ENCODE measurements at regions not wholly inside any gene's neighbourhood (a gene's known extent, or its start where the extent isn't known, plus 50 kb on each side); places are given as distances from the start of the nearest gene placed in this dataset.

DNA sequence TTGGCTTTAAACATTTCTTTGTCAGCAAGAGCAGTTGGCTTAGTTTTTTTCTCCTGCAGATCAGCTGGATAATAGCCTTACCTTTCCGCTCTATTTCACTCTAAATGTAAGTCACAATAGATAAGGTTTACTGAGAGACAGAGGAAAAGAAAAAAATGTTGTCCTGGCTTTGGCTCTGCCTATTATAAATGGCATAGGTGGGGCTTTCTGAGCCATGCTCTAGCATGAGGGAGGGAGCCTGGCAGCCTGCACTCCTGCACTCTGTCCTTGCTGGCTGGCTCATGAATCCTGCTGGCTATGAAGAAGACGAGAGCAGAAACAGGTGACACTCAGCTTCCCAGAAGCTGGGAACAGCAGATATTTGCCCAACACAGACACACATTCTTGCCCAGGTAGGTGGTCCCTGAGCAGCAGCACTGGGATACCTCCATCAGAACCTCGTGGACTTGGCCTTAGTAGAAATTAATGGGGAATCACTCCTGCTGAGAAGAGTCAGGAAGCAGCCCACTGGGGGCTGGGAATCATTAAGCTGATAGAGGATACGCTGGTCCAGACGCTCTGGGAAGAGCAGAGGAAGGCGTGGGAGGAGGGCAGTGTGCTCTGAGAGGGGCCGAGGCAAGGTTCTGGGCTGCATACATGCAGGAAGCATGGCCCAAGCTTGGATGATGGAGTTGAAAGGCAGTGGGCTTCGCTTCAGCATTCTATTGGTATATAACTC lies 514.4 kb upstream of the HS6ST1 start:
- no peak overlapping the region for H3K4me3 Mint-ChIP-seq
- DNase-seq: no peak

DNA sequence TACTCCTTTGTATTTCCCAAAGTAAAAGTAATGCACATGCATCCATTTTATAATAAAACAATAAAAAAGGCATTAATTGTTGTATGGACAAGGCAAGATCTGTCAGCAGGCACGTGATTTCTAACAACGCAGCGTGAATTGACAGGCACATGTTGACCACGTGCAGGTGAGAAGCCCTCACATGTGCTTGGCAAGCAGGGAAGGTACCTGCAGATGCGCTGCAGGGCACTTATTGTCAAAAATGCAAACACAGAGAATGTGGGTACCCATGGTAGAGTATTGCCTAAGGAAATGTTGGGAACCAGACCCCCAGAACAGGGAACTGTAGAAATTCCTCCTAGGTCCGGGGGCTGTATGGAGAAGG lies 515.0 kb upstream of the HS6ST1 start:
- Mint-ChIP-seq H3K36me3 (ENCODE audit: insufficient read depth) (no peaks in the 10 kb centered on the region), H3K9me3 (no peaks in the 10 kb centered on the region), H3K27me3 (ENCODE audit: low read depth) (peaks cover 1% of the 10 kb centered on the region), H3K4me3 (no peak overlapping the region), H3K4me1 (ENCODE audit: low read depth) (no peaks in the 10 kb centered on the region)
- ATAC-seq (no peak), DNase-seq (no peak)

More for the DNA sequence above, 514.4 kb upstream of the HS6ST1 start:
- H3K9me3 Mint-ChIP-seq: no peaks in the 10 kb centered on the region
- peaks cover 1% of the 10 kb centered on the region for H3K27me3 Mint-ChIP-seq (ENCODE audit: low read depth)
- H3K36me3 Mint-ChIP-seq (ENCODE audit: insufficient read depth): no peaks in the 10 kb centered on the region
- no peaks in the 10 kb centered on the region for H3K4me1 Mint-ChIP-seq (ENCODE audit: low read depth)
- ATAC-seq: no peak

DNA sequence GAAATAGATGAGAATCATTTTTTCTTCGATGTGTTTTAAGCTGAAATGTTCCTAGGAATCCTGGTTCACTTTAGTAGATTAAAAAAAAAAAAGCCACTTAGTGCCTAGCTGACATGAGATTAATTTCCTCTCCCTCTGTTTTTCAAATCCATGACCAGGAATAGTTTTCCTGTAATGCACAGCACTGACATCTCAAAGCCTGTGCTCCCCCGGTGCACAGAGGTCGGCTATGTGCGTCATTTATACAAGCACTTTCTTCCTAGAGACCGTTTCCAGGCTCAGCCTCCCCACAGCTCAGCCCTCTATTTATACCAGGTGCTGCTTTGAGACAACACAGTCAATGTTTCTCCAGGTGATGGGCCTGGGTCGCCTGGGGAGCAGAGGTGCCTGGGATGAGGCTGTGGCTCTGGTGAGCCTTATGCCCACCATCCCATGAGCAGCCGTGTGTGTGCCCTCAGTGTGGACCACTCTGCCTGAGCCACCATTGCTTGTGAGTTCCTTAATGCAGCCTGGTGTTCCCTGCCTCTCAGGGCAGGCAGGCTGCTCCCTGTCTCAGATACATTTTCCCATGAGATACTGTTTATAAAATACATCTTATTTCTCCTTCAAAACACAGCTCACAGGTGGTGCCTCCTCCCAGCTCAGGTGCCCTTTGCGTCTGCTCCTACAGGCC lies 515.7 kb upstream of the HS6ST1 start:
- H3K36me3 Mint-ChIP-seq (ENCODE audit: insufficient read depth): no peaks in the 10 kb centered on the region
- DNase-seq (no peak), ATAC-seq (no peak)
- H3K4me3 Mint-ChIP-seq: no peak overlapping the region
- H3K27me3 Mint-ChIP-seq (ENCODE audit: low read depth): peaks cover 1% of the 10 kb centered on the region
- H3K4me1 Mint-ChIP-seq (ENCODE audit: low read depth): no peaks in the 10 kb centered on the region
- H3K9me3 Mint-ChIP-seq: no peaks in the 10 kb centered on the region

DNA sequence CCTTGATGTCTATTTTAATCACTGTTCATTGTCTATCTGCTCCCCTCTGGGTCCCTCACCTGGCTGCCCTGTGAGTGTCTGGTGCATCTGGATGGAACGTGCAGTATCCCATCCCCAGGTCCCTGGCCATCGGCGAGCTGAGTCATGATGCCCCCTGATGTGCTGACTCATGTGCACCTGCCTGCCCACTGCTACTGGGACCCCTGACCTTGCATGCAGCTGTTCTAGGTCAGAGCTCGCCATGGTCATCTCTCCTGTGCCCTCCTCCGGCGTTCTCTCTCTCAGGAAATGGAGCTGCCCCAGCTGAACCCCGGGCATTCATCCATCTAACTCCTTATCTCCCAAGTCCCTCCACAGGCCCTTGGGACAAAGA lies 516.2 kb upstream of the HS6ST1 start:
- Mint-ChIP-seq H3K9me3 (no peaks in the 10 kb centered on the region), H3K4me3 (no peak overlapping the region), H3K4me1 (ENCODE audit: low read depth) (no peaks in the 10 kb centered on the region), H3K27me3 (ENCODE audit: low read depth) (peaks cover 1% of the 10 kb centered on the region), H3K36me3 (ENCODE audit: insufficient read depth) (no peaks in the 10 kb centered on the region)
- no peak for ATAC-seq
- DNase-seq: no peak

DNA sequence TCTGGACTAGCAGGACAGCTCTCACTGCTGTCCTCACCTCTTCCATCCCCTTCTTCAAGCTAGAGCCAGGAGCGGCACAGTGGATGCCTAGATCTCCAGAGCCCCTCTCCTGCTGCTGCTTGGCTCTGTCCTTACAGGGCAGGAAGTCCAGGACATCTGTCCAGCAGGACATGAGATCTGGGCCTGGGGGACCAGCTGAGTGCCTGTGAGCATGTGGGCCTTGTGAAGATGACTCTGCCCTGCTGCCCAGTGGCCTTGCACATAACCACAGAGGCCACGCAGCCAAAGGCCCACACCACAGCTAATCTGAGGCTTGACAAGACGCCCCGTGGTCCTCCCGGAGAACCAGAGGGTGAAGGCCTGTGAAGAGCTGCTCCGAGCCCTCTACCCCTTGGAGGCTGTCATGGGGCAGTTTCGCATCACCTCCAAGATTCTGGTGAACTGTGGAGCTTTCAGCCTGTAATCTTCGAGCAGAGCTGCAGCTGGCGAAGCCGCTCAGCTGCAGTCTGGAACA lies 516.7 kb upstream of the HS6ST1 start:
- no peaks in the 10 kb centered on the region for H3K9me3 Mint-ChIP-seq
- H3K4me1 Mint-ChIP-seq (ENCODE audit: low read depth): no peaks in the 10 kb centered on the region
- peaks cover 1% of the 10 kb centered on the region for H3K27me3 Mint-ChIP-seq (ENCODE audit: low read depth)
- ATAC-seq (no peak), DNase-seq (no peak)
- H3K4me3 Mint-ChIP-seq: no peak overlapping the region
- H3K36me3 Mint-ChIP-seq (ENCODE audit: insufficient read depth): no peaks in the 10 kb centered on the region

DNA sequence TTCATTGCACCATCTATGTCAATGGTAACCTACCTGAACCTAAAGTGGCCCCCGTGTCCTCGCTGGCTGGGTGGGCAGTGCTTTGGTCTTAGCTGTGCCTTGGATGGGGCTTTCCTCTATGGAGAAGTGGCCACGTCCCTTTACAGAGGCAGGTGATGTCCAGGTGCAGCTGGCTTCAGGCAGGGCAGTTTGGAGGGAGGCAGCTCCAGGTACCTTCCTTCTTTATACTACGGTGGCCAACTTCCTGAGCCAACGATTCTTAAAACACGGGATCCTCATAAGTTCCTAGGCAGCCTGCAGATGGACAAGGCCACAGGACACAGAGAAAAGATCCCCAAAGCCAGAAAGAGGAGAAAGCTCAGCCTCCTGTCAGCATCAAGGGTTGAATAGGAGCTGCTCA lies 517.3 kb upstream of the HS6ST1 start:
- H3K4me1 Mint-ChIP-seq (ENCODE audit: low read depth): no peaks in the 10 kb centered on the region
- DNase-seq (no peak), ATAC-seq (no peak)
- no peak overlapping the region for H3K4me3 Mint-ChIP-seq
- H3K9me3 Mint-ChIP-seq: no peaks in the 10 kb centered on the region
- H3K36me3 Mint-ChIP-seq (ENCODE audit: insufficient read depth): no peaks in the 10 kb centered on the region
- H3K27me3 Mint-ChIP-seq (ENCODE audit: low read depth): peaks cover 1% of the 10 kb centered on the region

DNA sequence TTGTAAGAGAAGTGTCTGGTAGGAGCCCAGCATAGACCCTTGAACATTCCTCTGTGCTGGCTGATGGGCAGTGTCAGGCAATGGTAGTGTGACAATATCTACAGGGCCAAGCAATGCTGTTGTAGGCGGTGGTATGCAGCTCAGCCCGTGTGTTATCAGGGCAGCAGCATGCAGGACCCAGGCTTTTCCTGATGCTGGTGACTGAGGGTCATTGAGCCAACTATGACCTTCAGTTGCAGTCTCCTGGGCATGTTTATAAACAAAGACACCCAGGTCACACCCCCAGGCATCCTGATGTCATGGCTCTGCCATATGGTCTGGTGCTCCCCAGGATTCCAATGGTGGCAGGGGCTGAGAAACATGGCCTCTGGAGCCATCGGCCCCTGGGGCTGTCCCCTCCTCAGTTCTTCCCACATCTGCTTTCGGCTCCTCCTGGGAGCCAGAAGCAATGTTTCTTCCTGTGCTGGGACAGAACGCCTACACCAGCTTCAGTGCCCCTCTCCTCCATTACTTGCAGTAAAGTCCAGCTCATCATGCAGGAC lies 518.0 kb upstream of the HS6ST1 start:
- no peaks in the 10 kb centered on the region for H3K9me3 Mint-ChIP-seq
- no peak for ATAC-seq
- H3K36me3 Mint-ChIP-seq (ENCODE audit: insufficient read depth): no peaks in the 10 kb centered on the region
- H3K4me3 Mint-ChIP-seq: no peak overlapping the region
- peaks cover 1% of the 10 kb centered on the region for H3K27me3 Mint-ChIP-seq (ENCODE audit: low read depth)
- no peaks in the 10 kb centered on the region for H3K4me1 Mint-ChIP-seq (ENCODE audit: low read depth)
- no peak for DNase-seq

DNA sequence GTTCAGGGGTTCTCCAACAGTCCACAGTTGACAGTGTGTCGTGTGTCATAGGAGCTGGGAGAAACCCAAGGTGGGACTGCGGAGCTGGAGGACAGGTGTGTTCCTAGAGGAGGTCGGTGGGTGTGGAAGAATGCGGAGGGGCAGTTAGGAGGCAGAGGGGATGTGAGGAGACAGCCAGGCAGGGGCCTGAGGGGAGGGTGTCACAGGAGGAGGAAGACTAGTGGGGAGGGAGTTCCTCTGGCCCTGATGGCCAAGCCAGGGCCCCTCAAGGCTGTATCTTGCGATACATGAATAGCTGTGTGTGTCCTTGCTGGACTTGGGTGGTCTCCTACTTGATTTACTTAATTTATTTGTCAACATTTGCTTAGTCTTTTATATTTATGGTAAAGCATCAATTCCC lies 519.6 kb upstream of the HS6ST1 start:
- H3K4me3 Mint-ChIP-seq: no peak overlapping the region
- H3K9me3 Mint-ChIP-seq: no peaks in the 10 kb centered on the region
- DNase-seq (no peak), ATAC-seq (no peak)
- H3K27me3 Mint-ChIP-seq (ENCODE audit: low read depth): peaks cover 1% of the 10 kb centered on the region
- H3K36me3 Mint-ChIP-seq (ENCODE audit: insufficient read depth): no peaks in the 10 kb centered on the region
- H3K4me1 Mint-ChIP-seq (ENCODE audit: low read depth): no peaks in the 10 kb centered on the region

DNA sequence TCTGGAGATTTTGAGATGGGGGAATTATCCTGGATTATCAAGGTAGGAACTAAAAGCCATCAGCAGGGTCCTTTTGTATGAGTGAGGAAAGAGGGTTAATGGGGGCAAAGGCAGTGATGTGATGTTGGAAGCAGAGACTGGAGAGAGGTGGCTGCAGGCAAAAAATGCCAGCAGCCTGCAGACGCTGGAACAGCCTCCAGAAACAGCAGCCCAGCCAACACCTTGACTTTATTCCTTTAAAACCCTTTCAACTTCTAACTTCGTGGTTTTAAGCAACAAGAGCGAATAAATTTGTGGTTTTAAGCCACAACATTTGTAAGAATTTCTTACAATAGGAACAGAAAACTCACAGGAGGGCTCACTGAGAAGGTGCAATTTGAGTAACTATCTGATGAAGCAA lies 523.1 kb upstream of the HS6ST1 start:
- H3K4me1 Mint-ChIP-seq (ENCODE audit: low read depth): no peaks in the 10 kb centered on the region
- H3K36me3 Mint-ChIP-seq (ENCODE audit: insufficient read depth): no peaks in the 10 kb centered on the region
- no peak for ATAC-seq
- no peak for DNase-seq
- no peaks in the 10 kb centered on the region for H3K9me3 Mint-ChIP-seq
- no peak overlapping the region for H3K4me3 Mint-ChIP-seq
- H3K27me3 Mint-ChIP-seq (ENCODE audit: low read depth): peaks cover 1% of the 10 kb centered on the region

DNA sequence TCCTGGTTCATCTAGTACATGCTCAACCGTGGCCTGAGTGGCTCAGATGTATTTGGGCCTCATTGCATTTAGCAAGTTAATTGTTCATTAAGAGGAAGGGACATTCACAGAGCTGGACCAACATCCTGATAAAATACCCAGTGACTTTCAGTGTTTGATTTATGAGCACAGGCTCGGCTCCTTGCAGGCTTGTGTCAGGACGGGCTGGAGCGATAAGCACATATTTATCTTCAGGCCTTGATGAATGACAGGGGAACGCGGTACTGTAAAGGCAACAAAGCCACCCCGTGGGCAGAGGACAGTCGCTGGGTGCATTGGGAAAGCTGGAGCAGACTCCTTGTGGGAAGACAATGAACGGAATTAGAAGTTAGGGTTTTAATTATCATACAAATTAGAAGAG lies 548.6 kb upstream of the HS6ST1 start:
- DNase-seq (no peak), ATAC-seq (no peak)
- Mint-ChIP-seq H3K27me3 (ENCODE audit: low read depth) (no peaks in the 10 kb centered on the region), H3K36me3 (ENCODE audit: insufficient read depth) (no peaks in the 10 kb centered on the region), H3K4me1 (ENCODE audit: low read depth) (no peaks in the 10 kb centered on the region), H3K9me3 (no peaks in the 10 kb centered on the region), H3K4me3 (no peak overlapping the region)

DNA sequence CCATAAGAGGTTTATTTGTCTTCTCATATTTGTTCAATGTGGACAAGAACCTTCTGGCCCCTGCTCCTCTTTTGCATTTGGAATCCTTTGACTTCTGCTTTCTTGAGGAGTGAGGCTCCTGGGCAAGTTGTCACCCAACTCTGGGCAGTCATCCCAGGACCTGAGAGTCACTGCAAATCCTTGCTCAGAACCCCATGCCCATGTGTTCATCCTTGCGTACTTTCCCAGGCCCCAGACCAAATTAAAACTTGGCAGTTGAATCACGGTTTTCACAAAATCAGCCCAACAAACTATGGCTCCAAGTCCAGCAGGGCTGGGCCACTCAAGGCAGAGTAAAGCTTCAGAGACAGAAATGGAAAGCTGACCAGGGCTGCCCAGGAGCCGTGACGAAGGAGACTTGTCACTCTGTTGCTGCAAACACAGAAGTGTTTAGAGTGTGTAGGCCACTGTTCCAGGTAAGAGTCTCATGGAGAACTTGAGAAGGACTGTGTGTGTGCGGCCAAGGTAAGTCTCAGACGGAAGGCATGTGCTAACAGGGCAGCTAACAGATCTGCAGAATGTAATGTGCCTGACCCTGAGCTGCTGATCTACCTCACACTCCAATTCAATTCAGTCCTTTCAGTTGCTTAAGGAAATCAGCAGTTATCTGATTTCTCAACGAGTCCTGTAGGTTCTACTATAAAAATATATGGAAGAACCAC lies 549.4 kb upstream of the HS6ST1 start:
- Mint-ChIP-seq H3K4me1 (ENCODE audit: low read depth) (no peaks in the 10 kb centered on the region), H3K9me3 (no peaks in the 10 kb centered on the region), H3K27me3 (ENCODE audit: low read depth) (no peaks in the 10 kb centered on the region), H3K36me3 (ENCODE audit: insufficient read depth) (no peaks in the 10 kb centered on the region), H3K4me3 (no peak overlapping the region)
- ATAC-seq (no peak), DNase-seq (no peak)

DNA sequence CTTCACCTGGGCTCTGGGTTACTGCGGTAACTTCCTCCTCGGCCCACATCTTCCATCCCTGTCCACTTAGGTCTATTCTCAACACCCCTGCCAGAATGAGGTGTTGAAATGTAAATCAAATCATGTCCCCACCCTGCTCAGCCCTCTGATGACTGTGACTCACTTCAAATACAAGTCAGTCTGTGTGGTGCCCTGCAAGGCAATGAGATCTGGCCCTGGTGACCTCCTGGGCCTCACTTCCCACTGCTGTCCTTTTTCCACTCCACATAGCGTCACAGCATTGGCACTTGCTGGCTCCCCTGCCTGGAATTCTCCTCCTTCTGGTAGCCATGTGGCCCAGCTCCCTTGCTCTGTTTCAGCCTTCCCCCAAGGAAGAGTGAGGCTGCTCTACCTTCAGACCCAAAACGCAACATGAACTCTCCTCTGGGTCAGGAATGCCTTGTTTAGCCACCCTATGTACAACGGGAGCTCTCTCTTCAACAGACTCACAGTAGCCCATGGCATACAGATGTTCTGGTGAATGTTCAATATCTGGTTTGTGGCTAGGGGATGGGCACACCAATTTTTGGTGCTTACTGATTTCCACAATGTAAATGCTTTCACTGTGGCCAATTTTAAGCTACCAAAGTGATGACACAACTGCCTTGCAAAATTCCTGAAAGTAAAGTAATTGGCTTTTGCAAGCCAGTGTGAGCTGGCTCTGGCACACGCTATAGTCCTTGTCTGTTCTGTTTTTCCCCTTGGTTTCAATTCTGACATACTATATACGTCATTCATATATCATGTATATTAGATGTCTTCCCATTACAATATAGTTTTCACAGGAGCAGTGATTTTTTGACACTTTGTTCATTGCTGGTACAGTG lies 550.3 kb upstream of the HS6ST1 start:
- H3K4me3 Mint-ChIP-seq: no peak overlapping the region
- DNase-seq (no peak), ATAC-seq (no peak)
- no peaks in the 10 kb centered on the region for H3K36me3 Mint-ChIP-seq (ENCODE audit: insufficient read depth)
- H3K4me1 Mint-ChIP-seq (ENCODE audit: low read depth): no peaks in the 10 kb centered on the region
- H3K27me3 Mint-ChIP-seq (ENCODE audit: low read depth): no peaks in the 10 kb centered on the region
- no peaks in the 10 kb centered on the region for H3K9me3 Mint-ChIP-seq

DNA sequence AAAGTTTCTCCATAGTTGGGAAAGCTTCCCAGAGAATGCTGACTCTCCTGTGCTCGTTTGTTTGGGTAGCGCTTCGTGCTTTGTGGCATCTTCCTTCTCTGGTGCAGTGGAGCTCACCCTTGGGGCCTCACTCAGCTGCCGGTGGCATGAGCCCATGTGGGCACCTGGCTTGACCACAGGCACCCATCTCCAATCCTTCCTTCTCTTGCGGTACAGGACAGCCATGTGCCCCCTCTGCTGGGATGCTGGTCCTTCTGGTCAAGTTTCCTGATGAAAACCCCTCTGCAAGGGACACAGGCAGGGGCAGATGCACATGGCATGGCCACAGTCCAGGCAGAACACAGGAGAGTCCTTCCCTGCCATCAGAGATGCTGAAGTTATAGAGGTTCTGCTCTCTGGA lies 555.9 kb upstream of the HS6ST1 start:
- peaks cover 2% of the 10 kb centered on the region for H3K27me3 Mint-ChIP-seq (ENCODE audit: low read depth)
- H3K4me3 Mint-ChIP-seq: no peak overlapping the region
- H3K4me1 Mint-ChIP-seq (ENCODE audit: low read depth): no peaks in the 10 kb centered on the region
- no peaks in the 10 kb centered on the region for H3K9me3 Mint-ChIP-seq
- no peaks in the 10 kb centered on the region for H3K36me3 Mint-ChIP-seq (ENCODE audit: insufficient read depth)
- DNase-seq (no peak), ATAC-seq (no peak)

All from activated T-cell treated with anti-CD3 and anti-CD28 coated beads, Interleukin-2, amount 50 U/mL, for 4 hours (primary cell).